Raji (cell line): ENCODE measurements at regions not wholly inside any gene's neighbourhood (a gene's known extent, or its start where the extent isn't known, plus 50 kb on each side); places are given as distances from the start of the nearest gene placed in this dataset.

ENCODE experiments used
- POLR2A ChIP-seq: IDR thresholded peaks from 2 replicates; pipeline ENCODE4 v1.6.1; 2011; ENCODE audit warnings: low read depth, low read length, control low read depth; ENCODE audit not compliant: insufficient read depth

DNA sequence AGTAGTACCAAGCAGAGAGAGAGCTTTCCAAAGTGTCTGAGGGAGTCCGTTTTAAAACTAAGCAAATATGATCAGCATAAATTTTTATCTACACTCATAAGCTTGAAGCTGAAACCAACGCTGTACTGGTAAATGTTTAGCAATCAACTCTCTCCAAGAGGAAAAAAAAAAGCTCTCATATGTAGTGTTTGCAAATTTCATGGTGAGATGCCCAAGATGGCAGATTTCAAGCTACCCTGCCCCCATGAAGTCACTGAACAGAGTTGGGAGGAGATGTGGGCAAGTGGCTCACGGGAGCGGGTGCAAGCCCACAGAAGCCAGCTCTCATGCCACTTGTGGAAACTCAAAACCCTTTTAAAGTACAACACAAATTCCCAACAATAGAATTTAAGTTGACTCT is 475.8 kb downstream of the BCAT1 start:
- no peak for TF ChIP-seq POLR2A

DNA sequence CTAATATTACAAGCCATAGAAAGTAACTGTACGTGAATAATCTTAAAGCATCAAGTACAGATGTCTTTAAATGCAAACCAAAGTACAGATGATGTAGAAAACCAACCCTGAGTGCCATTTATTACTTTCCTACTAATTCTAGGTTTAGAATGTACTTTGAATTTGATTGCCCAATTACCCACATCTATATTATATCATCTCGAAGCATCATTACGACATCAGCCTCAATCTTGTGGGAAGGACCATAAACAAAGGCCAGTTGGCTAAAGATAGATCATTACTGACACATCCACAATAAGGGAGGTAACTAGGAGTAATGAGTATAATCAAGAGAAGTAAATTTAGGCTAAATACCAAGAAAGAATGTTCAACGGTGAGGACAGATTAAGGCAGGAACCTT is 478.9 kb downstream of the BCAT1 start:
- no peak for TF ChIP-seq POLR2A

DNA sequence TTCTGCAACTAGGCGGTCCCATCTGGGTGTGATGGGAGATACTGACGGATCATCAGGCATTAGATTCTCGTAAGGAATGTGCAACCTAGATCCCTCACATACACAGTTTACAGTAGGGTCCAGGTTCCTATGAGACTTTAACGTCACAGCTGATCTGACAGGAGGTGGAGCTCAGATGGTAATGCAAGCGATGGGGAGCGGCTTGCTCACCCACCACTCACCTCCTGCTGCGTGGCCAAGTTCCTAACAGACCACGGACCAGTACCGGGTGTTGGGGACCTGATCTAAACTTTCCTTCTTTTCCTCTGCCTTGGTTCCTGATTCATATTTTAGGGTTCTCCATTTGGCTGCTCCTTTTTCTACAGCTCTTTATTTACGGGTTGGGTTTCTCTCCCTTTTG is 479.8 kb downstream of the BCAT1 start:
- no peak for TF ChIP-seq POLR2A

DNA sequence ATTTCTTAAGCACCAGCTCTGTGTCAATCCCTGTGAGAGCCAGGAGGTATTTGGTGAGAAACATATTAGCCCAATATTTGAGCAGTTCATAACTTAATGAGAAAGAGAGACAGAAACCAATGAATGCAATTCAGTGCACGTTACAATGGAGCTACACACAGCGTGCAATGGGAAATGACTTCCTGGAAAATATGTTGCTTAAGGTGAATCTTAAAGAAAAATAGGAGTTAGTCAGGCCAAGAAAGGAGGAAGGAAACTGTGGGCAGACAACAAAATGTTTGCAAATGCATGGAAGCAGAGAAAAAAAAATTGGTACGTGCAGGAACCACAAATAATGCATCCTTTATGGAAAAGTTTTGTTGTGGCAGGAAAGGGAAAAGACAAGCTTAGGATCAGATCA is 481.7 kb downstream of the BCAT1 start:
- no peak for TF ChIP-seq POLR2A

DNA sequence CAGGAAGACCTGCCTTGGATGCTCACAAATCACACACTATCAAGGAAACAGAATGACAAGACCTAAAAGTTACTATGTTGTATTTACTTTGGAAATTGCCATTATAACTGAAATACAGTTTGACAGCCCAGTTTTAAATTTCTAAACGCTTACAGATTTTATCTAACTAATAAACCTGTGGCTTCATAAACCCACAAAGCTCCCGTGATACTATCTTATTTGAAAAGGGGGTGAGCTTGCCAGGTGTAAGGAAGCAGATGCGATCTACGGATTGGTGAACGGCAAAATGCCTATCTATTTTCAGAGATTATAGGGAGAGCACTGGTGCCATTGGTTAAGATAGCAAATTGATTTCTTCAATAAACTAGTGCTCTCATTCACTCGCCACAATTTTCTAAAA is 485.5 kb downstream of the BCAT1 start:
- no peak for TF ChIP-seq POLR2A

DNA sequence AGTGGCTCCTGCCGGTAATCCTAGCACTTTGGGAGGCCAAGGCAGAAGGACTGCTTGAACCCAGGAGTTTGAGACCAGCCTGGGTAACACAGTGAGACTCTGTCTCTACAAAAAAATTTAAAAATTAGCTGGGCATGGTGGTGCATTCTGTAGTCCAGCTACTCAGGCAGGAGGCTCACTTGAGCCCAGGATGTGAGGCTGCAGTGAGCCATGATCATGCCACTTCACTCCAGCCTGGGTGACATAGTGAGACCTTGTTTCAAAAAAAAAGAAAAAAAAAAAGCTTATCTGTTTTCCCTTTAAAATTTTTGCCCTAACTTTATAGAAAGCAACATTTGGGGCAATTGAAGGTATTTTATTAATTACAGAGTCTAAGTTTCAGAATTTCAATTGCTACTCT is 486.0 kb downstream of the BCAT1 start:
- no peak for TF ChIP-seq POLR2A

DNA sequence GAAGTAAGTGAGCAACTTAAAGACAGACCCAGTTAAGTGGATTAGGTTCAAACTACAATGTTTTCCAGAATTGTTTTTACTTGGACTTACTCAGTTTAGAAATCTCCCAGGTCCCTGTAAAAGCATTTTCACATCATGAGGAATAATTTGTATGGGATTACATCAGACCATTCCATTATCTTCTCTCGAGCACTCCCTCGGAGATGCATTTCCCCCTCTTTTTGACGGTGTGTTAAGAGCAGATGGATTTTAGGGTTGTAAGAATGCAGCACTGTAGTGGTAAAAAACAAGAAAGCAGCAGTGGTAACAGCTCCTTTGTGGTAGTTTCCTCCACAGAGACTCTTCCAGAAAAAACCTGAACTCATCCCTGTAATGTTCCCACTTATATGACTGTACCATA is 488.4 kb downstream of the BCAT1 start:
- TF ChIP-seq POLR2A, result no peak

DNA sequence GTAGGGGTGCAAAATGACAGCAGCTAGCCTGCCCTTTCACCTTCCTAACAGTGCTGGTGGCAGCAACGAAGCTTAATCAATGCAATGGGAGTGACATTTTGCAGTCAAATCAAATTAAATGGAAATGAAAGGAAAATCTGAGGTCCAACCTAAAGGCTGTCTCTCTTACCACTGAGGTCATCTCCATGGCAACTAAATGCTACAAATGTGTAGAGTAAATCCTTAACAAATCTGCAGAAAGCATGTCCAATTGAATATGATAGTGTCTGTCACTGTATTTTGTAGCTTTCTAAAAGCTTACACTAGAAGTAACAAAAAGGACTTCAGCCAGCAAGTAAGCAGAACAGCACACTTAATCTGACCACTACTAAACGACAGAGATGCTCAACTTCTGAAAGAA is 488.8 kb downstream of the BCAT1 start:
- TF ChIP-seq POLR2A, result no peak

DNA sequence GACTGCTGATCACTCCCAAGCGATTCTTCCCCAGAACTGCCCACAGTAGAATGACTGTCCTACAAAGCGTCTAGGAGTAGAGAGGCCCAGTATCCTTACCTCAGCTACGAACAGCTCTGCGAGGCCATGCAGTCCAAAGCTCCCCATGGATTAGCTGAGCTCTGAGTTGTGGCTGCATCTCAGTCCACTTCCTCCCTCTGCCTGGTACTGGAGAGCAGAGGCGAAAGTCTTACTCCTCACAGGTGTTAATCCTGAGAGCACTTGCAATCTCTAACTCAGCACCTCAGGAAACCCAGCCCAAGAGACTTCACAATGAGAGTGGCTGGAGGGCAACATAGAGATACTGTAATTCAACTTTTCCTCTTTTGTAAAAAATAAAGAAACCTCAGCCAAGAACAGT is 493.1 kb downstream of the BCAT1 start:
- TF ChIP-seq POLR2A, result no peak

DNA sequence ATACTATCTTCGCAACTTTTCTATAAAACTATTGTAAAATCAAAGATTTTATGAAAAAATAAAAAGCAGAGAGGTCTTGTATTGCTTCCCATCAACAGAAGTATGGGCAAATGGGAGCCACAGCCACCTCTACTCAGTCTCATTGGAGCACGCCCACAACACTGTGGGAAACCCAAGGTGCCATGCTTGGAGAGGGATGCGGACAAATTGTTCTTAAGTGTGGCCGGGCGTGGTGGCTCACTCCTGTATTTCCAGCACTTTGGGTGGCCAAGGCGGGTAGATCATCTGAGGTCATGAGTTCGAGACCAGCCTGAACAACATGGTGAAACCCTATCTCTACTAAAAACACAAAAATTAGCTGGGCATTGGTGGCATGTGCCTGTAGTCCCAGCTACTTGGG is 498.2 kb upstream of the SOX5 start:
- TF ChIP-seq POLR2A, result no peak

DNA sequence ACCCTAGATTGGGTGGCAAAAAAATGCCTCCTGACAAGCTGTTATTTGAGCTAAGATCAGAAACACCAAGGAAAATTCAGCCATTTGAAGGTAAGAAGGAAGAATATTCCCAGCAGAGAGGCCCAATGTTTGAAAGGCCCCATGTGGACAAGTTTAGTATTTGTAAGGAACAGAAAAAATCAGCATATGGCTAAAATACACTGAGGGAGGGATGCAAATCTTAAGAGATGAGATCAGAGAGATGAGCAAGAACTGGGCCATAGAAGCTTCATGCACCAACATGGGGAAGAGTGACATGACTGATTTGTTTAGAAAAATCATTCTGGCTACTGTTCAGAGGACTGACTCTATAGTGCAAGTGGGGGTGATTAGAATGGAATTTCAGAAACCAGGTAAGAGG is 496.8 kb upstream of the SOX5 start:
- TF ChIP-seq POLR2A, result no peak

DNA sequence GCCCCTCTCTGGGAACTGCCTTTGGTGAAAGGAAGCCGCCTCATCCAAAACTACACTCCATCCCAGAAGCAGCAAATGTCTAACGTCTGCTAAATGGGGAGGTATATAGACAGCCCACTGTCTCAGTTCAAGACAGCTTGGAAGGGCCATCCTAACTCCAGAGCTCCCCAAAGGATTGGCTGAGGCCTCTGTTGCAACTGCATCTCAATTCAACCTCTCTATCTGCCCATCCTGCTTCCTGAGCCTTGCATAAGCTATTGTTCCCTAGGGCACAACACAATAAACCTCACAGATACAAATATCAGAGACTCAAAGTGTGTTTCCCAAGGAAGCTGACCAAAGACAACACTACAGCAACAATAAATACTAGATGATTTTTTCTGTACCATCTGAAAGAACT is 495.2 kb upstream of the SOX5 start:
- no peak for TF ChIP-seq POLR2A

DNA sequence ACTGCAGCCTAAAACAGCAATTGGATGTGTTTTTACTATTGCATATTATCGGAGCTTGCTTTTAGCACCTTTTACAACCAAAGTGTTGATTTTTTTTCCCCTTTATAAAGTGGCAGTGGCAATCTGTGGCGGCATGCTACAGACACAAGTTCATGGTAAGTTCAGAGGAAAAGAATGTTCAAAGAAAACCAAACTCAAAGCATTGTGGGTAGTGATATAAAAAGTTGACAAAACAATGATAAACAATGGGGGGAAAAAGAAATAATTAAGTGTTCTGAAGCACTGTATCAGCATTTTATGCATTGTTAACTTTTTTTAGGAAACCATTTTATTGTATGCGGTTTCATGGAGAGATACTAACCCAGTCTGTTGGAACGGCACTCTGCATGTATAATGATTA is 492.0 kb upstream of the SOX5 start:
- no peak for TF ChIP-seq POLR2A

DNA sequence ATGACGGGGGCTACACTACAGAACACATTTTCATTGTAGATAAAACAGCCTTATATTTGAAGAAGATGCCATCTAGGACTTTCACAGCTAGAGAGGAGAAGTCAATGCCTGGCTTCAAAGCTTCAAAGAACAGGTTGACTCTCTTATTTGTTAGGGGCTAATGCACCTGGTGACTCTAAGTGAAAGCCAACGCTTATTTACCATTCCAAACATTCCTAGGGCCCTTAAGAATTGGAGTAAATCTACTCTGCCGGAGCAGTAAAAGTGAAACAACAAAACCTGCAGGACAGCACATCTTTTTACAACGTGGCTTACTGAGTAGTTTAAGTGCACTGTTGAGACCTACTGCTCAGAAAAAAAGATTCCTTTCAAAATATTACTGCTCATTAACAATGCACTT is 487.2 kb upstream of the SOX5 start:
- no peak for TF ChIP-seq POLR2A

DNA sequence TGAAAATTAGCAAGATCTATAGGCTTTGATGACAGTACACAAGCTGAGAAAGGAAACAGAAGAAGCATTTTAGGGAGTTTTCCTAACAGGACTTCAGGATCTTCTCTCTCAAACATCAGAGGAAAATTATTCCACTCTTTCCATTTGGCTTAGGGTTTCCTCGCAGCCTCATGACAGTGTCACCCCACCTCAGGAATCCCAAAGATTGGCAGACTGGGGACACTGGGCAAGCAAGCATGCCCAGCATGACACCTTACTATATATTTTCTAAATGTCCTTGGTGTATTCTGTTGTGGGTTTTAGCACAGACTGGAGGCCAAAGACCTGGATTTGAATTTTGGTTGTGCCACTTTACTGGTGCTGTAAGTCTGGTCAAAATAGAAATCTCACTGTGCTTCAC is 482.4 kb upstream of the SOX5 start:
- no peak for TF ChIP-seq POLR2A

DNA sequence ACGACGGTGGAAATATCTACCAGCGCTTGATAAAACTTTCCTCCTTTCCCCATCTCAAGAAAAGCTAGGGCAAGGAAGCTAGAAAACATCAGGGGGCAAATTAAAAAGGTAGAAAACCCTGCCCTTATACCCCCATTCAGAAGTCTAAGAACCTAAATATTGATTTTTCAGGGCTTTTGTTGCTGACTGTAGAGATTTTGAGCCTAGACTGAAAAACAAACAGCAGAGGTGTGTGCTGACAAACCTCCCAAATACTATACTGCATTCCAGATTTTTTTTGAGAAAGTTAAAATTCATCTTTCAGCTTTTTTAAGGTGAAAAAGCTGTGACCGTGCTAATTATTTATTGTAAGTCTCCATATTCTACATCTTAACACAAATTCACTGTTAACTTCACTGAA is 478.3 kb upstream of the SOX5 start:
- TF ChIP-seq POLR2A, result no peak

DNA sequence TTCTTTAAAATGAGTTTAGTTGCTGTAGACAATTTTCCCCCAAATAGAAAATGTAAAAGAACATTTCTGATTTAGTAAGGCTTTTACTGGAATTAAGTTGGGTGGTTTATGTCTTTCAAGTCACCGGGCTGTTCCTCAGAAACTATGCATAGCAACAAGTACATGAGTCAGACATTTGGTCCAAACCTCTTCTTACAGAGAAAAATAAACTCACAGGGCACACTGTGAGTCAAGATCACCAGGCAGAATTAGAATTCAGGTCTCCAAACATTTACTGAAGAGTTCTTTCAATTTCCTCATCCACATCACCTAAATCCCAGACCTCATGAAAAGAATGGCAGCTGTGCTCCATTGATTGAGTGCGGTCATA is 476.1 kb upstream of the SOX5 start:
- TF ChIP-seq POLR2A, result no peak
